ENCODE measurements at regions not wholly inside any gene's neighbourhood (a gene's known extent, or its start where the extent isn't known, plus 50 kb on each side); places are given as distances from the start of the nearest gene placed in this dataset.

GRCh38 chr14:65187421-65188049, 85.2 kb upstream of the MAX start:
- no peak for ATAC-seq

GRCh38 chr14:65190312-65190711, 88.0 kb upstream of the MAX start:
- ATAC-seq = no peak

GRCh38 chr14:65191716-65192115, 89.4 kb upstream of the MAX start:
- no peak for ATAC-seq

GRCh38 chr14:65192686-65193085, 90.4 kb upstream of the MAX start:
- no peak for ATAC-seq

GRCh38 chr14:65193916-65194590, 91.7 kb upstream of the MAX start:
- no peak for ATAC-seq

- no peak for ATAC-seq
Observed at GRCh38 chr14:65195042-65195719, 92.9 kb upstream of the MAX start.

GRCh38 chr14:65198346-65198745, 96.0 kb upstream of the MAX start:
- no peak for ATAC-seq

GRCh38 chr14:65200454-65200853, 98.1 kb upstream of the MAX start:
- no peak for ATAC-seq

GRCh38 chr14:65203574-65203973, 101.3 kb upstream of the MAX start:
- ATAC-seq = no peak

GRCh38 chr14:65204056-65204455, 101.7 kb upstream of the MAX start:
- no peak for ATAC-seq

GRCh38 chr14:65206078-65206447, 103.7 kb upstream of the MAX start:
- ATAC-seq = no peak

- peak; percentile 61 for ATAC-seq
Observed at GRCh38 chr14:65206448-65207096, 104.3 kb upstream of the MAX start.

GRCh38 chr14:65208548-65208947, 106.2 kb upstream of the MAX start:
- ATAC-seq = no peak

GRCh38 chr14:65210118-65210821, 108.0 kb upstream of the MAX start:
- no peak for ATAC-seq

- no peak for ATAC-seq
Observed at GRCh38 chr14:65210822-65211182, 108.5 kb upstream of the MAX start.

GRCh38 chr14:65211341-65211987, 109.1 kb upstream of the MAX start:
- peak; percentile 74 for ATAC-seq

- no peak for ATAC-seq
Observed at GRCh38 chr14:65213316-65213715, 111.0 kb upstream of the MAX start.

- ATAC-seq = no peak
Observed at GRCh38 chr14:65214741-65215140, 112.4 kb upstream of the MAX start.

GRCh38 chr14:65219353-65219752, 117.0 kb upstream of the MAX start:
- ATAC-seq = no peak

- peak; percentile 67 for ATAC-seq
Observed at GRCh38 chr14:65222440-65222858, 120.1 kb upstream of the MAX start.

- ATAC-seq = no peak
Observed at GRCh38 chr14:65223636-65224035, 121.3 kb upstream of the MAX start.

- ATAC-seq = no peak
Observed at GRCh38 chr14:65224799-65225198, 122.5 kb upstream of the MAX start.
